Activated CD8-positive, alpha-beta T cell treated with anti-CD3 and anti-CD28 coated beads for 36 hours (primary cell): ENCODE measurements at regions not wholly inside any gene's neighbourhood (a gene's known extent, or its start where the extent isn't known, plus 50 kb on each side); places are given as distances from the start of the nearest gene placed in this dataset.
"Not testable (repeated sequence)": the region's sequence is repeated elsewhere in the genome, so short reads cannot be mapped to it uniquely, and the experiment has no call there.

Experiments used
- ATAC-seq: fragments of 200-7000 bp; cut with Tn5 transposase; one replicate; pipeline ENCODE4 v1.10.0; 2021; ENCODE audit warnings: mild to moderate bottlenecking, moderate library complexity
- CTCF ChIA-PET: fragments of 350-600 bp; sonication (Branson Sonifier 250); formaldehyde crosslinking; loops from one replicate; lab custom pipeline; 2021; ENCODE audit warnings: antibody characterized with exemption; lab: Charles Lee
- POLR2A ChIA-PET: fragments of 350-600 bp; sonication (Branson Sonifier 250); formaldehyde crosslinking; loops from one replicate; lab custom pipeline; 2021; ENCODE audit warnings: antibody characterized with exemption; lab: Charles Lee
- DNase-seq: peaks from one replicate; pipeline ENCODE4 v3.0.0-alpha.2; 2020
- H3K27ac Mint-ChIP-seq: one replicate; pipeline ENCODE4 v1.8.0; 2021; ENCODE audit warnings: mild to moderate bottlenecking, mixed read lengths
- H3K27me3 Mint-ChIP-seq: one replicate; pipeline ENCODE4 v1.8.0; 2021; ENCODE audit warnings: mixed read lengths
- H3K36me3 Mint-ChIP-seq: one replicate; pipeline ENCODE4 v1.8.0; 2021; ENCODE audit warnings: low read depth, mixed read lengths
- H3K4me1 Mint-ChIP-seq: one replicate; pipeline ENCODE4 v1.8.0; 2021; ENCODE audit warnings: low read depth, mixed read lengths
- H3K4me3 Mint-ChIP-seq: one replicate; pipeline ENCODE4 v1.8.0; 2021; ENCODE audit warnings: mild to moderate bottlenecking, moderate library complexity, mixed read lengths
- H3K9me3 Mint-ChIP-seq: one replicate; pipeline ENCODE4 v1.8.0; 2021; ENCODE audit warnings: mixed read lengths
- intact Hi-C: fragments of 100-400 bp; cut with micrococcal nuclease; formaldehyde crosslinking; loops from one replicate; pipeline ENCODE4 v1.10.0; 2022
- TF ChIP-seq, protein P1 (sequence below): fragments of 200-600 bp; IDR thresholded peaks from one replicate; pipeline ENCODE4 v1.8.0; 2022; ENCODE audit warnings: antibody characterized with exemption, mild to moderate bottlenecking

GRCh38 chr5:68685863-68686262, 408.0 kb upstream of the SLC30A5 start:
- H3K9me3 Mint-ChIP-seq = peaks cover 4% of the 10 kb centered on the region
- no peak for ATAC-seq
- POLR2A ChIA-PET = no interaction called here
- H3K4me3 Mint-ChIP-seq = no peak overlapping the region
- H3K4me1 Mint-ChIP-seq = no peaks in the 10 kb centered on the region
- H3K27me3 Mint-ChIP-seq = no peaks in the 10 kb centered on the region
- TF ChIP-seq, protein P1, sequence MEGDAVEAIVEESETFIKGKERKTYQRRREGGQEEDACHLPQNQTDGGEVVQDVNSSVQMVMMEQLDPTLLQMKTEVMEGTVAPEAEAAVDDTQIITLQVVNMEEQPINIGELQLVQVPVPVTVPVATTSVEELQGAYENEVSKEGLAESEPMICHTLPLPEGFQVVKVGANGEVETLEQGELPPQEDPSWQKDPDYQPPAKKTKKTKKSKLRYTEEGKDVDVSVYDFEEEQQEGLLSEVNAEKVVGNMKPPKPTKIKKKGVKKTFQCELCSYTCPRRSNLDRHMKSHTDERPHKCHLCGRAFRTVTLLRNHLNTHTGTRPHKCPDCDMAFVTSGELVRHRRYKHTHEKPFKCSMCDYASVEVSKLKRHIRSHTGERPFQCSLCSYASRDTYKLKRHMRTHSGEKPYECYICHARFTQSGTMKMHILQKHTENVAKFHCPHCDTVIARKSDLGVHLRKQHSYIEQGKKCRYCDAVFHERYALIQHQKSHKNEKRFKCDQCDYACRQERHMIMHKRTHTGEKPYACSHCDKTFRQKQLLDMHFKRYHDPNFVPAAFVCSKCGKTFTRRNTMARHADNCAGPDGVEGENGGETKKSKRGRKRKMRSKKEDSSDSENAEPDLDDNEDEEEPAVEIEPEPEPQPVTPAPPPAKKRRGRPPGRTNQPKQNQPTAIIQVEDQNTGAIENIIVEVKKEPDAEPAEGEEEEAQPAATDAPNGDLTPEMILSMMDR = no peak
- DNase-seq = no peak
- no peak overlapping the region for H3K27ac Mint-ChIP-seq
- CTCF ChIA-PET = interaction anchor here (1.2 kb wide), 1 partner anchor 22 kb away, joined by 3 read pairs; no protein-coding TSS in a partner anchor
- no peaks in the 10 kb centered on the region for H3K36me3 Mint-ChIP-seq
- intact Hi-C loops = no loop called here

GRCh38 chr5:68688547-68688946, 405.3 kb upstream of the SLC30A5 start:
- ATAC-seq (no peak), DNase-seq (no peak)
- Mint-ChIP-seq H3K36me3 (no peaks in the 10 kb centered on the region), H3K4me1 (no peaks in the 10 kb centered on the region), H3K4me3 (no peak overlapping the region), H3K27ac (no peak overlapping the region), H3K27me3 (no peaks in the 10 kb centered on the region), H3K9me3 (peaks cover 12% of the 10 kb centered on the region)
- TF ChIP-seq, protein P1 = no peak
- intact Hi-C loops = no loop called here
- ChIA-PET CTCF (no interaction called here), POLR2A (no interaction called here)

- Mint-ChIP-seq H3K4me3 (no peak overlapping the region), H3K27me3 (no peaks in the 10 kb centered on the region), H3K36me3 (no peaks in the 10 kb centered on the region), H3K4me1 (no peaks in the 10 kb centered on the region), H3K27ac (no peak overlapping the region), H3K9me3 (peaks cover 12% of the 10 kb centered on the region)
- ATAC-seq (no peak), DNase-seq (no peak)
- intact Hi-C loops = no loop called here
- CTCF ChIA-PET = no interaction called here
- POLR2A ChIA-PET = no interaction called here
- TF ChIP-seq, protein P1 = no peak
Observed at GRCh38 chr5:68689010-68689409, 404.8 kb upstream of the SLC30A5 start.

GRCh38 chr5:68691874-68692273, 401.9 kb upstream of the SLC30A5 start:
- H3K4me3 Mint-ChIP-seq, H3K4me1 Mint-ChIP-seq, intact Hi-C loops, H3K27ac Mint-ChIP-seq, H3K27me3 Mint-ChIP-seq, CTCF ChIA-PET, DNase-seq, H3K36me3 Mint-ChIP-seq, POLR2A ChIA-PET, ATAC-seq: not testable (repeated sequence)
- H3K9me3 Mint-ChIP-seq = peaks cover 12% of the 10 kb centered on the region

DNA sequence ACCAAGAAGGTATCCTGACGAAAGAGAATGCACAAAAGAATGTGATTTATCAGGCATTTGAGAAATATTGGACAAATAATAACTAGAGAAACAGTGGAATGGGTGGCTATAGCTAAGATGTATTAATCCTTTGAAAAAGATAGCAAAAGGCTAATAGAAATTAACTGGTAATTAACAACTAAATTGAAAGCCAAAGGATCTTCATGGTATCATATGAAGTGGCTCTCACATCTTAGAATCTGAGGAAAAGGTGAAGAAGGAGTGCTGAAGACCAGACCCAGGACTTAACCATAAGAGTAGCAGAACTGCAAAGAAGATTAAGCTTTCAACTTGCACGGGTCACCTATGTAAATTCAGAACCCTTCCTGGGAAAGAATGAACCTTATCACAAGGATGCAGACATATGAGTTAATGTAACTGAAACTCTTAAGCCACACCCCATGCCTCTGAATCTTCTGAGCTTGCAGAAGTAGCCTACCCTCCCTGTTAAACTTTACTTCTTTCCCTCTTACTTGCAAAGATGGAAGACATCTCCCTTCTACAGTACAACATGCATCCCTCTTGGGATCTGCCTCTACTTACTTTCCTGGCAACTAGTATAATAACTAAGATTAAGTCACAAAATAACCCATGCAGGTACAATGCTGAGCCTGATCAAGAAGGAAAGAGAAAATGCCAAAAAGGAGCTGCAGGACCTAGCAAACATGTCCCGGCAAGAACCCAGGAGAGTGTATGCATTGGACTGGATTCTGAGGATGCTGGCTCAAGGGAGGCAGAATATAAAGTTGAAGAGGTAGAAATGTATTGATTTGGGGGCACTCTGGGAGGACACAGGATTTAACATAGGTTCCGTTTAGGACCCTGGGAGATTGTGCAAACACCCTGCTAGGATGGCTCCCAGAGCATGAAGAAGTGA, 395.5 kb upstream of the SLC30A5 start:
- TF ChIP-seq, protein P1 = no peak
- Mint-ChIP-seq H3K4me3 (no peak overlapping the region), H3K4me1 (no peaks in the 10 kb centered on the region), H3K27me3 (no peaks in the 10 kb centered on the region), H3K9me3 (peaks cover 4% of the 10 kb centered on the region), H3K36me3 (no peaks in the 10 kb centered on the region), H3K27ac (no peak overlapping the region)
- ChIA-PET CTCF (no interaction called here), POLR2A (no interaction called here)
- no peak for ATAC-seq
- DNase-seq = no peak
- intact Hi-C loops = no loop called here
